ENCODE measurements at regions not wholly inside any gene's neighbourhood (a gene's known extent, or its start where the extent isn't known, plus 50 kb on each side); places are given as distances from the start of the nearest gene placed in this dataset.

DNA sequence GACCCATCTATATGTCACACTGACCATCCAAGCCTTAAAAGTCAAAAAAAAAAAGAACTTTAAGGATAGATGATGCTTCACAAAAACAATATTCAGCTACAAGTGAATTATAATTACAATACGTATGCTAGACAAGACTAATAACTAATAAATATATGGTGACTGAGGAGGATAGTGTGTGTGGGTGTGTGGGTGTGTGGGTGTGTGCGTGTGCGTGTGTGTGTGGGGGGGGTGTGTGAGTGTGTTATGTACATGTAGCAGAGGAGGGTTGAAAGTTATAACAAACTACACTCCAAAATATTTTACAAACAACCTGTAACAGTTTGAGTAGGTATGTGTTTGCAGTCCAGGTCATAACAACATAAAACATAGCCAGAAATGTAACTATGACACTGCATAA is 159.2 kb upstream of the RBBP8 start:
- no peaks in the 10 kb centered on the region for H3K36me3 ChIP-seq (ENCODE audit: control insufficient read depth in 2 of 2, insufficient read depth in 2 of 2, low read length in 2 of 2)
- H3K9me3 ChIP-seq (ENCODE audit: control insufficient read depth in 2 of 2, low read length in 2 of 2) = no peaks in the 10 kb centered on the region
- H3K9ac ChIP-seq (ENCODE audit: low read length in 2 of 2) = no peak overlapping the region
- no peak overlapping the region for H3K4me3 ChIP-seq (ENCODE audit: low read length in 2 of 2)
- H3K4me1 ChIP-seq (ENCODE audit: control insufficient read depth, insufficient read depth, low read length) = no peaks in the 10 kb centered on the region
- no peaks in the 10 kb centered on the region for H3K27me3 ChIP-seq (ENCODE audit: control insufficient read depth in 1 of 2, insufficient read depth in 2 of 2, low read length in 2 of 2)
- H3K27ac ChIP-seq (ENCODE audit: low read length) = no peak overlapping the region

DNA sequence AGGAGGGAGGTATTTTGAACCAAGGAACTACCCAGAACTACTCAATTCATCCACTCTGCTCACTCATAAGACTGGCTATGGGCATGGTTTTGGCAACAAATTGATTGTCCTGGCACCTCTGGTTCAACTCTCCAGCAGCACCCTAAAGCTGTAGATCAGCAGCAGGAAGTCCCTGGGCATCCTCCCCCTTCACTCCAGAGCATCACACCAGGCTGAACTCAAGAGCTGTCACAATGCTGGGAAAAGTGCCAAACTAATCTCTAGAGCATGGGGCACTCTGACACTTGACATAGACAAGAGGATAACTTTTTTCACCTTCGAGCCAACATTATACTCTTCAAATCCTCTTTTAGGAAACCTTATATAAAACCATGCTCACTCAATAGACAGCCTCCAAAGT is 154.1 kb upstream of the RBBP8 start:
- Histone ChIP-seq H3K9me3 (ENCODE audit: control insufficient read depth in 2 of 2, low read length in 2 of 2) (no peaks in the 10 kb centered on the region), H3K9ac (ENCODE audit: low read length in 2 of 2) (no peak overlapping the region), H3K36me3 (ENCODE audit: control insufficient read depth in 2 of 2, insufficient read depth in 2 of 2, low read length in 2 of 2) (no peaks in the 10 kb centered on the region), H3K27me3 (ENCODE audit: control insufficient read depth in 1 of 2, insufficient read depth in 2 of 2, low read length in 2 of 2) (no peaks in the 10 kb centered on the region), H3K4me3 (ENCODE audit: low read length in 2 of 2) (no peak overlapping the region), H3K4me1 (ENCODE audit: control insufficient read depth, insufficient read depth, low read length) (no peaks in the 10 kb centered on the region), H3K27ac (ENCODE audit: low read length) (no peak overlapping the region)

DNA sequence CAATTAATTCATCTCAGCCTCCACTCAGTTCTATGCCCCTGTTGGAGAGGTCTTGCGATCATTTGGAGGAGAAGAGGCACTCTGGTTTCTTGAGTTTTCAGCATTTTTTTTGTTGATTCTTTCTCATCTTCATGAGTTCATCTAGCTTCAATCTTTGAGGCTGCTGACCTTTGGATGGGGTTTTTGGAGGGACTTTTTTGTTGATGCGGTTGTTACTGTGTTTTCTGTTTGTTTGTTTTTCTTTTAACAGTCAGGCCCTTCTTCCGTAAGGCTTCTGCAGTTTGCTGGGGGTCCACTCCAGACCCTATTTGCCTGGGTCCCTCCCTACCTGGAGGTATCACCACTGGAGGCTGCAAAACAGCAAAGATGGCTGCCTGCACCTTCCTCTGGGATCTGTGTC is 149.9 kb upstream of the RBBP8 start:
- H3K27ac ChIP-seq (ENCODE audit: low read length) = no peak overlapping the region
- no peak overlapping the region for H3K4me3 ChIP-seq (ENCODE audit: low read length in 2 of 2)
- H3K9ac ChIP-seq (ENCODE audit: low read length in 2 of 2) = no peak overlapping the region
- H3K4me1 ChIP-seq (ENCODE audit: control insufficient read depth, insufficient read depth, low read length) = no peaks in the 10 kb centered on the region
- no peaks in the 10 kb centered on the region for H3K9me3 ChIP-seq (ENCODE audit: control insufficient read depth in 2 of 2, low read length in 2 of 2)
- no peaks in the 10 kb centered on the region for H3K27me3 ChIP-seq (ENCODE audit: control insufficient read depth in 1 of 2, insufficient read depth in 2 of 2, low read length in 2 of 2)
- H3K36me3 ChIP-seq (ENCODE audit: control insufficient read depth in 2 of 2, insufficient read depth in 2 of 2, low read length in 2 of 2) = no peaks in the 10 kb centered on the region

DNA sequence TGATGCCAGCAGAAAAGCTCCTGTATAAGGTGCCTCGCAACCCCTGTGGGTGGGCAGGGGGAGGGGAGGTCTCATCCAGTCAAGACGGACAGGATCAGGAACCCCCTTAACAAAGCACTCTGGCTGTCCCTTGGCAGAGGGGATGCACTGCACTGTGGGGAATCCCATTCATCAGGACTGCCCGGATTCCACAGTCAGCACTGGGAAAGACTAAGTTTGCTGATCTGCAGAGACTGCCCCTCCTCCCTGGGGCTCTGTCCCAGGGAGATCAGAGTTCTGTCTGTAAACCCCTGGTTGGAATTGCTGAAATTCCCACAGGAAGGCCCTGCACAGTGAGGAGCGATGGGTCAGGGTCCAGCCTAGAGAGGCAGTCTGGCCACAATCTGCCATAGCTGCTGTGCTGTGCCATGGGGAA is 149.5 kb upstream of the RBBP8 start:
- Histone ChIP-seq H3K9ac (ENCODE audit: low read length in 2 of 2) (no peak overlapping the region), H3K9me3 (ENCODE audit: control insufficient read depth in 2 of 2, low read length in 2 of 2) (no peaks in the 10 kb centered on the region), H3K27me3 (ENCODE audit: control insufficient read depth in 1 of 2, insufficient read depth in 2 of 2, low read length in 2 of 2) (no peaks in the 10 kb centered on the region), H3K4me3 (ENCODE audit: low read length in 2 of 2) (no peak overlapping the region), H3K27ac (ENCODE audit: low read length) (no peak overlapping the region), H3K4me1 (ENCODE audit: control insufficient read depth, insufficient read depth, low read length) (no peaks in the 10 kb centered on the region), H3K36me3 (ENCODE audit: control insufficient read depth in 2 of 2, insufficient read depth in 2 of 2, low read length in 2 of 2) (no peaks in the 10 kb centered on the region)

DNA sequence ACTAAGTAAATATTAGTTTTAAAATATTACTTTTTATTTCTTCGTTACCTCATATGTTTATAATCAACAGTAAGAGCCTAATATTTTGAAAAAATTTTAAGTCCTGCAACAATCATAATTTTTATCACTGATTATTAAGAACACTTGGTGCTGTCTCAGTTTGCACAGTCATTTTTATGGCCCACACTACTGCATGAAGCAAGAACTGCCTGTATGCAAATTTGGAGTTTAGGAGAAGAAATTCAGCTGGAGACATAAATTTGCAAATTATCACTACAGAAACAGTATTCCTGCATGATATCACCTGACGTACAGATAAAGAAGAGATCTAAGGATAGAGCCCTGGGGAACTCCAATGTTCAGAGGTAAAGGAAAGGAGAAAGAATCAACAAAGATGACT is 144.1 kb upstream of the RBBP8 start:
- no peak overlapping the region for H3K4me3 ChIP-seq (ENCODE audit: low read length in 2 of 2)
- no peaks in the 10 kb centered on the region for H3K27me3 ChIP-seq (ENCODE audit: control insufficient read depth in 1 of 2, insufficient read depth in 2 of 2, low read length in 2 of 2)
- H3K4me1 ChIP-seq (ENCODE audit: control insufficient read depth, insufficient read depth, low read length) = no peaks in the 10 kb centered on the region
- H3K36me3 ChIP-seq (ENCODE audit: control insufficient read depth in 2 of 2, insufficient read depth in 2 of 2, low read length in 2 of 2) = no peaks in the 10 kb centered on the region
- H3K27ac ChIP-seq (ENCODE audit: low read length) = no peak overlapping the region
- H3K9ac ChIP-seq (ENCODE audit: low read length in 2 of 2) = no peak overlapping the region
- no peaks in the 10 kb centered on the region for H3K9me3 ChIP-seq (ENCODE audit: control insufficient read depth in 2 of 2, low read length in 2 of 2)

DNA sequence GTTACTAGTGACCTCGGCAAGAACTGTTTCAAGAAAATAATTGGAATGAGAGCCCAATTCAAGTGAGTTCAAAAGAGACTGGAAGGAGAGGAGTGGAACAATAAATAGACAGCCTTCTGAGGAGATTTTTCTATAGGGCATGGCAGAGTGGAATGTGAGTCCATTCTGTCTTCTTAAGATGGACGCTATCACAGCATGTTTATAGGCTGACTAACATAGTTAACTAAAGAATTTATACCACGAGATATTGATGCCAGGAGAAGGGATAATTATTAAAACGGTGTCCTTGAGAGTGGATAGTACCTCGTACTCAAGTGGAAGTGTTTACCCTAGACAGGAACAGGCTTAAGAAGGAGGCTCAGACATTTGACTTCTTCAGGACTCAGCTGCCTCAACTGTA is 143.5 kb upstream of the RBBP8 start:
- H3K4me1 ChIP-seq (ENCODE audit: control insufficient read depth, insufficient read depth, low read length) = no peaks in the 10 kb centered on the region
- no peaks in the 10 kb centered on the region for H3K27me3 ChIP-seq (ENCODE audit: control insufficient read depth in 1 of 2, insufficient read depth in 2 of 2, low read length in 2 of 2)
- H3K9ac ChIP-seq (ENCODE audit: low read length in 2 of 2) = no peak overlapping the region
- H3K36me3 ChIP-seq (ENCODE audit: control insufficient read depth in 2 of 2, insufficient read depth in 2 of 2, low read length in 2 of 2) = no peaks in the 10 kb centered on the region
- H3K27ac ChIP-seq (ENCODE audit: low read length) = no peak overlapping the region
- no peaks in the 10 kb centered on the region for H3K9me3 ChIP-seq (ENCODE audit: control insufficient read depth in 2 of 2, low read length in 2 of 2)
- no peak overlapping the region for H3K4me3 ChIP-seq (ENCODE audit: low read length in 2 of 2)

DNA sequence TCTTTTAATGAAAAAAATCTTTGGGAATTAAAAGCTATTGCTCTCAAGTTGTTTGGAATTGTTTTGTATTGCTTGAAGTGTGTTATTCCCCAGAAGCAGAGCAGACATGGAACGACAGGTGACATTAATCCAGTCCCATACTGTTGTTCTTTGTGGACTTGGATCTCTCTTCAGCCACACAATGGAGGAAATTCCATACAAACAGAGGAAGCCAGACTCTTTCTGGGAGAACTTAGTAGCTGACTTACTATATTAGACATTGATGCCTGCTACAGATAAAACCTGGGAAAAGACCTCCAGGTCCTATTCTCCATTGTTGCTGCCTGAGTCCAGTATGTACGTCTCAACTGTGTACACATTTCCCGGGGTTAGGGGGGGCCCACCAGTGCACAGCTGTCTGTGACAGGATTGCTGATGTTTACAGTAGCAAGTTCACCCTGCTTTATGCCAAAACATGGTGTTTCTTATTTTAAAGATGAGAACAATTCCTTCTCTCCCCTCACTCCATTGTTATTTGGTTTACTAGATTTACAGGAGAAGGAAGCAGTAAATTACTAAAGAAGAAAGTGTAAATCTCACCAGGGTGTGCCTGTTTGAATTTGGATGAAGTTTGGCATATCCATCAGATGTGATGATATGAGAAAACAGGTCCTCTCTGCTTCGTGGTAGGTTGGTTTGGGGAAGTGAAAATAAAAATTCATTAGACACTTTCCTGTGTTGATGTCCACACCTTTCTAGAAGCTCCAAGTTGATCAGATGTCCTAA is 142.4 kb upstream of the RBBP8 start:
- H3K27ac ChIP-seq (ENCODE audit: low read length) = no peak overlapping the region
- no peaks in the 10 kb centered on the region for H3K9me3 ChIP-seq (ENCODE audit: control insufficient read depth in 2 of 2, low read length in 2 of 2)
- H3K9ac ChIP-seq (ENCODE audit: low read length in 2 of 2) = no peak overlapping the region
- no peaks in the 10 kb centered on the region for H3K36me3 ChIP-seq (ENCODE audit: control insufficient read depth in 2 of 2, insufficient read depth in 2 of 2, low read length in 2 of 2)
- H3K27me3 ChIP-seq (ENCODE audit: control insufficient read depth in 1 of 2, insufficient read depth in 2 of 2, low read length in 2 of 2) = no peaks in the 10 kb centered on the region
- no peaks in the 10 kb centered on the region for H3K4me1 ChIP-seq (ENCODE audit: control insufficient read depth, insufficient read depth, low read length)
- H3K4me3 ChIP-seq (ENCODE audit: low read length in 2 of 2) = no peak overlapping the region

DNA sequence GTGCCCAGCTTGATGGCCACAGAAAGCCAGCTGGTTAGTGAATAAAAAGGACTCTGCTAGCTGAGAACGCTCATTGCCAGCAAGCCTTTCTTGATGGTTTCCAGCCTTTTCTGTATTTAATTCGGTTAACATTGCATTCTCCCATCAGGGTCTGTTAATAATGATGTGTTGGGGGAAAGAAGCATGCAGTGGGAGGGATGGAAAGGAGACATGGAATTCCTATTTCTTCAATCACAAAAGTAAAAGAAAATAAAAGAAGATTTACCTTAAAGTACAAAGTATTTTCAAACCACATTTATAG is 141.9 kb upstream of the RBBP8 start:
- H3K4me1 ChIP-seq (ENCODE audit: control insufficient read depth, insufficient read depth, low read length) = no peaks in the 10 kb centered on the region
- H3K4me3 ChIP-seq (ENCODE audit: low read length in 2 of 2) = no peak overlapping the region
- no peaks in the 10 kb centered on the region for H3K36me3 ChIP-seq (ENCODE audit: control insufficient read depth in 2 of 2, insufficient read depth in 2 of 2, low read length in 2 of 2)
- H3K27me3 ChIP-seq (ENCODE audit: control insufficient read depth in 1 of 2, insufficient read depth in 2 of 2, low read length in 2 of 2) = no peaks in the 10 kb centered on the region
- no peak overlapping the region for H3K27ac ChIP-seq (ENCODE audit: low read length)
- H3K9ac ChIP-seq (ENCODE audit: low read length in 2 of 2) = no peak overlapping the region
- H3K9me3 ChIP-seq (ENCODE audit: control insufficient read depth in 2 of 2, low read length in 2 of 2) = no peaks in the 10 kb centered on the region

DNA sequence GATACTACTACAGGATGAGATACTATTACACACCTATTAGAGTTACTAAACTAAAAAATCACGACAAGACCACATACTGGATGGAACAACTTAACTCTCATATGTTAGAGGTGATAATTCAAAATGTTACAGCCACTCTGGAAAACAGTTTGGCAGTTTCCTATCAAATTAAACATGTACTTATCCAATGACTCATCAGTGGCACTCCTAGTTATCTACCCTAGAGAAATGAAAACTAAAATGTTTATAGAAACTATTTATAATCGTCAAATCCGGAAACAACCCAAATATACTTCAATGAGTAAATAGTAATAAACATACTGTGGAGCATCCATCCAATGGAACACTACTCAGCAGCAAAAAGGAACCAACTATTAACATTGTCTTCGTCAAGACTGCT is 137.0 kb upstream of the RBBP8 start:
- no peak overlapping the region for H3K9ac ChIP-seq (ENCODE audit: low read length in 2 of 2)
- no peaks in the 10 kb centered on the region for H3K4me1 ChIP-seq (ENCODE audit: control insufficient read depth, insufficient read depth, low read length)
- no peak overlapping the region for H3K27ac ChIP-seq (ENCODE audit: low read length)
- no peaks in the 10 kb centered on the region for H3K27me3 ChIP-seq (ENCODE audit: control insufficient read depth in 1 of 2, insufficient read depth in 2 of 2, low read length in 2 of 2)
- H3K36me3 ChIP-seq (ENCODE audit: control insufficient read depth in 2 of 2, insufficient read depth in 2 of 2, low read length in 2 of 2) = no peaks in the 10 kb centered on the region
- H3K4me3 ChIP-seq (ENCODE audit: low read length in 2 of 2) = no peak overlapping the region
- no peaks in the 10 kb centered on the region for H3K9me3 ChIP-seq (ENCODE audit: control insufficient read depth in 2 of 2, low read length in 2 of 2)

DNA sequence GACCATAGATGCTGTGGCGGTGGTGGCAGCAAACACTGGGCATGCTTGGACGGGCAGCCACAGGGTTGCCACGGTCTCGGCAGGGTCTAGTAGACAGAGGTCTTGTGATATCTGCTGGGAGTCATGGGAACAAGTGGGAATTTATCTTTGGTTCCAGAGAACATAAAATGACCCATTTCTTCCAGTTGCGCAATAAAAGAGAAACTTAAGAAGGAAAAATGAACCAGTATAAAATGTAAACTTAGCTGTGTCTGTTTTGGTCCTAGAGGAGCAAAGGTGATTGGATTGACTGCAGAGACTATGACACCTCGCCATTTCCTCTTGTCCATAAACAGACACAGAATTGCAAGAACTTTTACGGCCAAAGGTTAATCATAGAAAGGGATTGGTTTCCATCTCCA is 132.6 kb upstream of the RBBP8 start:
- Histone ChIP-seq H3K9me3 (ENCODE audit: control insufficient read depth in 2 of 2, low read length in 2 of 2) (no peaks in the 10 kb centered on the region), H3K36me3 (ENCODE audit: control insufficient read depth in 2 of 2, insufficient read depth in 2 of 2, low read length in 2 of 2) (no peaks in the 10 kb centered on the region), H3K27ac (ENCODE audit: low read length) (no peak overlapping the region), H3K27me3 (ENCODE audit: control insufficient read depth in 1 of 2, insufficient read depth in 2 of 2, low read length in 2 of 2) (no peaks in the 10 kb centered on the region), H3K4me1 (ENCODE audit: control insufficient read depth, insufficient read depth, low read length) (no peaks in the 10 kb centered on the region), H3K4me3 (ENCODE audit: low read length in 2 of 2) (no peak overlapping the region), H3K9ac (ENCODE audit: low read length in 2 of 2) (no peak overlapping the region)

DNA sequence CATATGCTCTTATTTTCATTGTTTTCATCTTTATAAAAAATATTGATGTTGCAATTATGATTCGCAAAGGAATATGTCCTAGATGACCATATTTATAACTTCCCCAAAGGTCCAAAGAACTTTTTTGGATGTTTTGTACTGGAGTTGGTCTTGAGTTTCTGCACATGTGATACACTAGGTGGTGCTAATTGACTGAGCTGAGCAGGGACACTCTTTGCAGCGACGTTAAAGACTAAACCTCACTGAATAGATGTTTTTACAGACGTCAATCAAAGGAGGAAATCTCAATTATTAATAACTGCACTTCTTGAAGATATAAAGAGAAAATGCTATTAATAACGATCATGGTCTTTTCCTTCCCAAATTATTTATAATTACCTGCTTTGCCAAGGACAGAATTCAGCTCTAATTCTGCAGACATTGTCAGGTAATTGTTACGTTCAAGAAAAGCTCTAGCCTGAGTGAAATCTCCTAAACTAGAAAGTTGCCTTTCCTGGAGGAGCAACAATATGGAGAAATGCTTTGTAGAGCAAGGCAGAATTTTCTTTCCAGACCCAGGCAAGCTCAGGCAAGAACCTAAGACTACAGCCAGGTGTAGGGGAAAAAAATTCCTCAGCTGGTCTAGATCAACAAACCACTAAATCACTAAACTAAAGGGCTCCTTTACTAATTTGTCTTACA is 119.3 kb upstream of the RBBP8 start:
- no peaks in the 10 kb centered on the region for H3K36me3 ChIP-seq (ENCODE audit: control insufficient read depth in 2 of 2, insufficient read depth in 2 of 2, low read length in 2 of 2)
- H3K27ac ChIP-seq (ENCODE audit: low read length) = no peak overlapping the region
- no peaks in the 10 kb centered on the region for H3K4me1 ChIP-seq (ENCODE audit: control insufficient read depth, insufficient read depth, low read length)
- H3K9ac ChIP-seq (ENCODE audit: low read length in 2 of 2) = no peak overlapping the region
- peaks cover 0 to 3% of the 10 kb centered on the region in 2 donors for H3K27me3 ChIP-seq (ENCODE audit: control insufficient read depth in 1 of 2, insufficient read depth in 2 of 2, low read length in 2 of 2)
- H3K9me3 ChIP-seq (ENCODE audit: control insufficient read depth in 2 of 2, low read length in 2 of 2) = no peaks in the 10 kb centered on the region
- H3K4me3 ChIP-seq (ENCODE audit: low read length in 2 of 2) = no peak overlapping the region

All from stomach smooth muscle (tissue), 2 donors.